SH-SY5Y (cell line): ENCODE measurements at regions not wholly inside any gene's neighbourhood (a gene's known extent, or its start where the extent isn't known, plus 50 kb on each side); places are given as distances from the start of the nearest gene placed in this dataset.

ENCODE experiments used
- GATA2 ChIP-seq: IDR thresholded peaks from 2 replicates; pipeline ENCODE4 v1.6.1; 2011; ENCODE audit warnings: mild to moderate bottlenecking, low read depth, low read length
- GATA3 ChIP-seq: IDR thresholded peaks from 2 replicates; pipeline ENCODE4 v1.6.1; 2011; ENCODE audit warnings: low read depth, mild to moderate bottlenecking, low read length, moderate library complexity

GRCh38 chr2:106020032-106020431 is 174.1 kb downstream of the UXS1 start:
- TF ChIP-seq GATA3: no peak
- no peak for TF ChIP-seq GATA2
